ENCODE measurements at regions not wholly inside any gene's neighbourhood (a gene's known extent, or its start where the extent isn't known, plus 50 kb on each side); places are given as distances from the start of the nearest gene placed in this dataset.

- no peak for ATAC-seq (ENCODE audit: low FRiP score)
- DNase-seq (ENCODE audit: low spot score): no peak
- no peak for TF ChIP-seq CTCF (IDR thresholded peaks at IDR 0.05)
Measured at GRCh38 chr10:123257904-123258456, 103.8 kb downstream of the BUB3 start.

- ATAC-seq (ENCODE audit: low FRiP score) (no peak), DNase-seq (ENCODE audit: low spot score) (no peak)
Measured at GRCh38 chr10:123259081-123259480, 104.9 kb downstream of the BUB3 start.

DNA sequence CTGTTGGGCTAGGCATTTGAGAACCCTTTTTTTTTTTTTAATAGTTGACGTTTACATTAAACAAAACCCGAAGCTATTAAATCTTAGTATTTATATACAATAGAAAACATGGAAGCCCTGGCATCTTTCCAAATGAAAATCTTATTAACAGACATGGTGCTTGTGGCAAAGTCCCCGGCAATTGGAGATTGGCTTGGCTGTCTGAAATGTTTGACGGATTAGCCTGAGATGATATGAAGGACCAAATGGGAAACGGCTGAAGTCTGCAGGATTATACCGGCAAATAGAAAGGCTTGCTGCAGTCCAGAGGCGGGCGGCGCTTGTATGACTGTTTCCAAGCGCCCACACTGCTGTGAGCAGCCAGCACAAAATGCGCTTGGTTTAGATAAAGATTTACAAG, 105.6 kb downstream of the BUB3 start:
- DNase-seq (ENCODE audit: low spot score): no peak
- TF ChIP-seq CTCF (IDR thresholded peaks at IDR 0.05): no peak
- no peak for ATAC-seq (ENCODE audit: low FRiP score)

More at GRCh38 chr10:123259081-123259480, 104.9 kb downstream of the BUB3 start:
- no peak for TF ChIP-seq CTCF (IDR thresholded peaks at IDR 0.05)

DNA sequence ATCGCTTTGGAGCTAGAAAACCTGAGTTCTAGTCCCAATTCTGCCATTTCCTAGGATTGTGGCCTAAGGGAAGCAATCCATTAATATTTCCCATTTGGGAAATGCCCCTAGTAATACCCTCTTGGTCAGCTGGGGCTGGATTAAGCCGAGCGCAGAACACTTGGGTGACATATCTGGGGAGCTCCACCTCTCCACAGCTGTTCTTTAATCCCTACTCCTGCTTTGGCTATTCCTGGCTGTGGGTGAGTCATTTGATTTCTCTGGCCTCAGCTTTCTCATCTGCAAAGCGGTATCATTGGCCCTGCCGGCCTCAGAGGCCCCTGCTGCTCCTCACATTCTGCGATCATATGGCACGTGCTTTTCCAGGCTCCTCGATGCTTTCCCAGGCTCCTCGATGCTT, 108.3 kb downstream of the BUB3 start:
- no peak for TF ChIP-seq CTCF (IDR thresholded peaks at IDR 0.05)
- ATAC-seq (ENCODE audit: low FRiP score) (no peak), DNase-seq (ENCODE audit: low spot score) (no peak)

GRCh38 chr10:123266971-123267370, 112.8 kb downstream of the BUB3 start:
- DNase-seq (ENCODE audit: low spot score) (no peak), ATAC-seq (ENCODE audit: low FRiP score) (no peak)
- TF ChIP-seq CTCF (IDR thresholded peaks at IDR 0.05): no peak

DNA sequence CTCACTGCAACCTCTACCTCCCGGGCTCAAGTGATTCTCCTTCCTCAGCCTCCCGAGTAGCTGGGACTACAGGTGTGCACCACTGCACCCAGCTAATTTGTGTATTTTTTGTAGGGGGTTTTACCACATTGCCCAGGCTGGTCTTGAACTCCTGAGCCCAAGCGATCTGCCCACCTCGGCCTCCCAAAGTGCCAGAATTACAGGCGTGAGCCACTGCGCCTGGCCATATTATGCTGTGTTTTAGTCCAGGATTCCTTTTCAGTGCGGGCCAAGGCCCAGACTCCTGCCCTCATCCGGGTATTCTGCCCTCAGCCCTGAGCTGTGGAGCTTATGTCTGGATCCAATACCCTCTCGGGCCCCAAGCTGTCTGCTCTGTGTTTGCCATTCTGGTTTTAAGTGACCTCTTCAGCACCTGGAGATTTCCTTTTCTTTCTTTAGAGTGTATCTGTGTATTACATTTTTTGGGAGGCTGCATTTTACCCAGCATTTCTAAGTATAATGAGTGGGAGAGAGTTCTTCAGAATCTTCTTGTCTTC, 114.9 kb downstream of the BUB3 start:
- ATAC-seq (ENCODE audit: low FRiP score): no peak
- DNase-seq (ENCODE audit: low spot score): no peak
- no peak for TF ChIP-seq CTCF (IDR thresholded peaks at IDR 0.05)

- ATAC-seq (ENCODE audit: low FRiP score) (no peak), DNase-seq (ENCODE audit: low spot score) (no peak)
- TF ChIP-seq CTCF (IDR thresholded peaks at IDR 0.05): no peak
Measured at GRCh38 chr10:123269675-123270074, 115.5 kb downstream of the BUB3 start.

Measured in omental fat pad (tissue), 3 donors.